ENCODE measurements at regions not wholly inside any gene's neighbourhood (a gene's known extent, or its start where the extent isn't known, plus 50 kb on each side); places are given as distances from the start of the nearest gene placed in this dataset.
"Not testable (repeated sequence)": the region's sequence is repeated elsewhere in the genome, so short reads cannot be mapped to it uniquely, and the experiment has no call there.

- Mint-ChIP-seq H3K9me3 (no peaks in the 10 kb centered on the region), H3K27me3 (ENCODE audit: low read depth in 3 of 3) (no peaks in the 10 kb centered on the region), H3K4me1 (peaks cover 2% of the 10 kb centered on the region), H3K36me3 (no peaks in the 10 kb centered on the region), H3K27ac (peak overlapping the region in 2 of 7 donors; percentile 14 to 73), H3K4me3 (no peak overlapping the region)
- intact Hi-C loops (cut with micrococcal nuclease): loop anchor here in 1 of 2 donors (10.0 kb wide), 1 partner anchor 49 kb away; no protein-coding TSS in a partner anchor
- no peaks in the 10 kb centered on the region for H3K9me3 ChIP-seq (replicated peaks in 1 of 2; ENCODE audit: control insufficient read depth in 1 of 2, insufficient read depth in 1 of 2, low read length in 2 of 2)
- H3K4me3 ChIP-seq (replicated peaks in 1 of 3; ENCODE audit: low read depth in 2 of 3, low read length in 3 of 3): no peak overlapping the region
- no peaks in the 10 kb centered on the region for H3K27me3 ChIP-seq (ENCODE audit: control insufficient read depth in 2 of 2, insufficient read depth in 2 of 2, low read length in 2 of 2)
- H2AFZ ChIP-seq (ENCODE audit: insufficient read depth, low read depth, low read length, poor library complexity, severe bottlenecking): no peak overlapping the region
- H4K20me1 ChIP-seq (ENCODE audit: insufficient read depth, low read length): no peaks in the 10 kb centered on the region
- no peaks in the 10 kb centered on the region for H3K4me1 ChIP-seq (ENCODE audit: control insufficient read depth in 1 of 2, insufficient read depth in 2 of 2, low read length in 2 of 2)
- DNase-seq: peak in 2 of 3 donors; percentile 2 to 29
- H3K4me2 ChIP-seq (replicated peaks; ENCODE audit: extremely low read depth, low read length, poor library complexity, severe bottlenecking): no peak overlapping the region
- WGBS (ENCODE audit: insufficient coverage): no CpG with 5 or more reads among the region's 1 CpG
- no peaks in the 10 kb centered on the region for H3K36me3 ChIP-seq (replicated peaks in 1 of 2; ENCODE audit: control insufficient read depth in 1 of 2, insufficient read depth in 2 of 2, low read length in 2 of 2)
- no peak overlapping the region for H3K27ac ChIP-seq (ENCODE audit: low read depth in 1 of 2, low read length in 2 of 2)
- H3K79me2 ChIP-seq (ENCODE audit: insufficient read depth, low read length): no peaks in the 10 kb centered on the region
- no peak overlapping the region for H3K9ac ChIP-seq (ENCODE audit: insufficient read depth, low read length, poor library complexity, severe bottlenecking)
- peak; percentile 36 for TF ChIP-seq CTCF (IDR thresholded peaks at IDR 0.05)
These were observed 242.5 kb downstream of the RPIA start for GRCh38 chr2:88933980-88934379.

GRCh38 chr2:88941178-88941577 lies 249.7 kb downstream of the RPIA start:
- H3K9me3 ChIP-seq (replicated peaks in 1 of 2; ENCODE audit: control insufficient read depth in 1 of 2, insufficient read depth in 1 of 2, low read length in 2 of 2); H3K36me3 ChIP-seq (replicated peaks in 1 of 2; ENCODE audit: control insufficient read depth in 1 of 2, insufficient read depth in 2 of 2, low read length in 2 of 2); H3K27me3 ChIP-seq (ENCODE audit: control insufficient read depth in 2 of 2, insufficient read depth in 2 of 2, low read length in 2 of 2); H3K9me3 Mint-ChIP-seq; H3K4me3 Mint-ChIP-seq; H3K27ac ChIP-seq (ENCODE audit: low read depth in 1 of 2, low read length in 2 of 2); H3K27ac Mint-ChIP-seq; H4K20me1 ChIP-seq (ENCODE audit: insufficient read depth, low read length); H2AFZ ChIP-seq (ENCODE audit: insufficient read depth, low read depth, low read length, poor library complexity, severe bottlenecking); H3K79me2 ChIP-seq (ENCODE audit: insufficient read depth, low read length); H3K4me2 ChIP-seq (replicated peaks; ENCODE audit: extremely low read depth, low read length, poor library complexity, severe bottlenecking); H3K27me3 Mint-ChIP-seq (ENCODE audit: low read depth in 3 of 3); H3K9ac ChIP-seq (ENCODE audit: insufficient read depth, low read length, poor library complexity, severe bottlenecking); H3K4me3 ChIP-seq (replicated peaks in 1 of 3; ENCODE audit: low read depth in 2 of 3, low read length in 3 of 3); H3K4me1 Mint-ChIP-seq; intact Hi-C loops (cut with micrococcal nuclease); H3K36me3 Mint-ChIP-seq; H3K4me1 ChIP-seq (ENCODE audit: control insufficient read depth in 1 of 2, insufficient read depth in 2 of 2, low read length in 2 of 2): not testable (repeated sequence)
- DNase-seq: peak in 1 of 3 donors; percentile 5
- TF ChIP-seq CTCF (IDR thresholded peaks at IDR 0.05): peak; percentile 41
- WGBS (ENCODE audit: insufficient coverage): 67% methylated on average over 1 of the region's 2 CpGs

Measured in CD14-positive monocyte (primary cell).